Right cardiac atrium (tissue), 5 donors: ENCODE measurements at regions not wholly inside any gene's neighbourhood (a gene's known extent, or its start where the extent isn't known, plus 50 kb on each side); places are given as distances from the start of the nearest gene placed in this dataset.

Experiments
- ATAC-seq, 2 donors: fragments of 200-7000 bp; cut with Tn5 transposase; one replicate each; pipeline versions ENCODE4 v1.8.0 to v1.9.1; 2020; ENCODE audit warnings: moderate library complexity in 2 of 2, mild to moderate bottlenecking in 1 of 2
- DNase-seq, 3 donors: peaks; one replicate each; pipeline ENCODE4 v3.0.0-alpha.2; 2020
- H3K27ac ChIP-seq: one replicate; pipeline ENCODE4 v1.5.1; 2013; ENCODE audit warnings: mild to moderate bottlenecking, low read length, control low read depth, moderate library complexity
- H3K27me3 ChIP-seq: one replicate; pipeline ENCODE4 v1.6.1; 2013; ENCODE audit not compliant: control insufficient read depth, insufficient read depth
- H3K4me1 ChIP-seq: one replicate; pipeline ENCODE4 v1.6.1; 2013; ENCODE audit warnings: low read length; ENCODE audit not compliant: control insufficient read depth, insufficient read depth
- H3K4me3 ChIP-seq: one replicate; pipeline ENCODE4 v1.5.1; 2013; ENCODE audit warnings: low read length, control low read depth
- H3K9me3 ChIP-seq: one replicate; pipeline ENCODE4 v1.6.1; 2013; ENCODE audit warnings: low read length; ENCODE audit not compliant: control insufficient read depth
- WGBS: extraction: QIAGEN DNeasy Blood & Tissue Kit; methylation state at CpG from one replicate; pipeline ENCODE4 v1.1.7; 2013; 5-methylcytosine and 5-hydroxymethylcytosine counted together
- intact Hi-C, 4 donors: fragments of 100-400 bp; cut with DNase I; formaldehyde crosslinking; loops; one replicate each; pipeline versions ENCODE4 v1.11.0 to v1.14.0; 2022 to 2023
- donor health status: healthy with polysubstance abuse.
- donor health status: DM: no; HTN: yes; CAD: no.
- donor health status: DM: no; HTN: no; CAD: no.
- donor health status: DM: no; HTN: yes; CAD: no; lungs with severe emphysema.
- donor health status: DM: yes; HTN: yes; CAD: no.

- no peaks in the 10 kb centered on the region for H3K27me3 ChIP-seq
- no peak for ATAC-seq
- H3K4me3 ChIP-seq: no peak overlapping the region
- no peak overlapping the region for H3K27ac ChIP-seq
- H3K9me3 ChIP-seq: no peaks in the 10 kb centered on the region
- H3K4me1 ChIP-seq: no peaks in the 10 kb centered on the region
- intact Hi-C loops: no loop called here
- WGBS: 66% methylated on average over 4 of the region's 4 CpGs
- no peak for DNase-seq
Measured at GRCh38 chr2:16890081-16890480, 224.4 kb upstream of the CYRIA start.

DNA sequence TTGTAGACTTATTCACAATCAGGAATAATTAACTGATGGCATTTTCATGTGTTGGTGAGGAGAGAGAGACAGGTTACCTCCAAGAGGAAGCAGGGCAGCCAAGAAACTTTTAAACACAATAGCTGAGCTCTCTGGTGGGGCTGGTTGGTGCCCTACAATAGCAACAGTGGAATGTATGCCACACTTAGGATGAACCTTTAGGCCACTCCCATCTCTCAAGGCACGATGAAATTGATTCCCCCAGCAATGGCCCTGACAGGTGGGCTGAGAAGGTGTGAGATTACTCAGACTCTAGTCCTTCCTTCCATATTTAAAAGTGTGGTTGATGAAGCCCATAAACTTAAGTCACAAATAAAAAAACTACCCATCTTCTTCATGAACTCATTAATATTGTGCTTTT is 219.4 kb upstream of the CYRIA start:
- 28% methylated on average over 1 of the region's 1 CpG for WGBS
- no peak overlapping the region for H3K4me3 ChIP-seq
- intact Hi-C loops: no loop called here
- H3K9me3 ChIP-seq: no peaks in the 10 kb centered on the region
- DNase-seq: no peak
- no peaks in the 10 kb centered on the region for H3K27me3 ChIP-seq
- ATAC-seq: no peak
- H3K4me1 ChIP-seq: no peaks in the 10 kb centered on the region
- no peak overlapping the region for H3K27ac ChIP-seq

- ATAC-seq: no peak
- Histone ChIP-seq H3K9me3 (no peaks in the 10 kb centered on the region), H3K4me3 (no peak overlapping the region), H3K4me1 (no peaks in the 10 kb centered on the region), H3K27me3 (no peaks in the 10 kb centered on the region), H3K27ac (no peak overlapping the region)
- 47% methylated on average over 3 of the region's 3 CpGs for WGBS
- DNase-seq: no peak
- intact Hi-C loops: no loop called here
Measured at GRCh38 chr2:16882706-16883105, 217.1 kb upstream of the CYRIA start.

- no peak overlapping the region for H3K27ac ChIP-seq
- ATAC-seq (no peak), DNase-seq (no peak)
- H3K4me3 ChIP-seq: no peak overlapping the region
- H3K27me3 ChIP-seq: no peaks in the 10 kb centered on the region
- H3K9me3 ChIP-seq: no peaks in the 10 kb centered on the region
- intact Hi-C loops: no loop called here
- H3K4me1 ChIP-seq: no peaks in the 10 kb centered on the region
Measured at GRCh38 chr2:16881122-16881521, 215.5 kb upstream of the CYRIA start.

- Histone ChIP-seq H3K27ac (no peak overlapping the region), H3K4me3 (no peak overlapping the region), H3K9me3 (no peaks in the 10 kb centered on the region), H3K27me3 (no peaks in the 10 kb centered on the region), H3K4me1 (no peaks in the 10 kb centered on the region)
- DNase-seq (no peak), ATAC-seq (no peak)
- WGBS: 64% methylated on average over 2 of the region's 2 CpGs
- intact Hi-C loops: no loop called here
Measured at GRCh38 chr2:16871411-16871810, 205.8 kb upstream of the CYRIA start.

- Histone ChIP-seq H3K9me3 (no peaks in the 10 kb centered on the region), H3K4me3 (no peak overlapping the region), H3K27ac (no peak overlapping the region), H3K27me3 (no peaks in the 10 kb centered on the region), H3K4me1 (no peaks in the 10 kb centered on the region)
- 82% methylated on average over 5 of the region's 5 CpGs for WGBS
- intact Hi-C loops: no loop called here
- DNase-seq (no peak), ATAC-seq (no peak)
Measured at GRCh38 chr2:16870491-16871076, 204.9 kb upstream of the CYRIA start.

DNA sequence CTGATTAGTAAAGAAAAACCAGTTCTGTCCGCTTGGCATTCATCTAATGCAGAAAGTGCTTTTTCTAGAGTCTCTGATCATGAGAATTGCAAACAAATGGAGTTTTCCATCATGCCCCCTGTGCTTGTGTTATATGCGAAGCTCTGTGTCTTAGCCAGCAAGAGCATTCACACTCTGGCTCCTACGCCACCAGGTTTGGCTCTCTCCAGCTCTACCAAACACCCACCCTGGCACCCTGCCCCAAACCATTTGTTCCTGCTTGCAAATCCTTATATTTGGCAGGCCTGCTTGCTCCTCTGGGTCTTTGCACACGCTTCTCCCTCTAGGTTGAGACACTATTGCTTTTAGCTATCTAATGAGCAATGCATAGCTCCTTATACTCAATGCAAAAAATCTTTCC is 204.1 kb upstream of the CYRIA start:
- H3K4me3 ChIP-seq: no peak overlapping the region
- ATAC-seq: no peak
- no peaks in the 10 kb centered on the region for H3K27me3 ChIP-seq
- no peaks in the 10 kb centered on the region for H3K4me1 ChIP-seq
- H3K27ac ChIP-seq: no peak overlapping the region
- no peaks in the 10 kb centered on the region for H3K9me3 ChIP-seq
- intact Hi-C loops: no loop called here
- WGBS: 81% methylated on average over 4 of the region's 4 CpGs
- peak in 1 of 3 donors; percentile 27 for DNase-seq

- WGBS: 79% methylated on average over 6 of the region's 6 CpGs
- Histone ChIP-seq H3K9me3 (no peaks in the 10 kb centered on the region), H3K27ac (no peak overlapping the region), H3K27me3 (no peaks in the 10 kb centered on the region), H3K4me1 (no peaks in the 10 kb centered on the region), H3K4me3 (no peak overlapping the region)
- ATAC-seq (no peak), DNase-seq (no peak)
- intact Hi-C loops: no loop called here
Measured at GRCh38 chr2:16862471-16862870, 196.8 kb upstream of the CYRIA start.

DNA sequence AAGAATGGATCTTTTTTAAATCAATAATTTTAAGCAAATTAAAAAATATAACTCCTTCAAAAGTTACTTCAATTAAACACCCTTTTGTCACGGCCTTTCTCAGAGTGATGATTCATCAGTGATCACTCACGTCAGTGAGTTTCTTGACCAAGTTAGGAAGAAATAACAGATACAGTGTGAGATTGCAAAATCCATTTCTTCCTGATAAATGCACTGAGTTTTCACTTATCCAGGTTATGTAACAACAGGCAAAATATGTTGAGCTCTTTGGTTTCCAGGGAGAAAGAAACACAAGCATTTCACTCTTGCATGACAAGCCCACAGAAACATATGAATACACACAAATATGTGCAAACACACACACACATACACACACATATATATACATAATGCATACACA is 195.9 kb upstream of the CYRIA start:
- Histone ChIP-seq H3K9me3 (no peaks in the 10 kb centered on the region), H3K27ac (no peak overlapping the region), H3K4me3 (no peak overlapping the region), H3K27me3 (no peaks in the 10 kb centered on the region), H3K4me1 (no peaks in the 10 kb centered on the region)
- ATAC-seq: peak; percentile 32 to 38
- intact Hi-C loops: no loop called here
- DNase-seq: no peak
- WGBS: 40% methylated on average over 2 of the region's 2 CpGs

DNA sequence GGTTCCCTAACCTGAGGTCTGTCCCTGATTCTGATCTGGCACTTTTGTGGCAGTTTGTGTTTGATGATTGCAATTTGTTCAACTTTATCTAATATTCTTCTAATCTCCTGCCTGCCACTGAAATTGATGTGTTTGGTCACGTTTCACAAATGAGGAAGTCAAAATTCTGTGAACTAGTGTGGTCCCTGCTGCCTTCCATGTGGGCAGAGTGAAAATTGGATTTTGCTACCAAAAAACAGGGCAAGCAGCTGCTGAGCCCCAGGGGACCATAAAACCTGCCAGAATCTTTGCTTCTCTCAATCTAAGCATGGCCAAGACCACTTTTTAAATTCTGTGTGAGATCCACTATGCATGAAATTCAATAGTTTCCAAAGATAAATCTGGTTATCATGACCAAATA is 195.5 kb upstream of the CYRIA start:
- no peak overlapping the region for H3K27ac ChIP-seq
- intact Hi-C loops: no loop called here
- H3K9me3 ChIP-seq: no peaks in the 10 kb centered on the region
- no peaks in the 10 kb centered on the region for H3K27me3 ChIP-seq
- no peaks in the 10 kb centered on the region for H3K4me1 ChIP-seq
- DNase-seq (peak in 1 of 3 donors; percentile 18), ATAC-seq (no peak)
- 8% methylated on average over 1 of the region's 1 CpG for WGBS
- no peak overlapping the region for H3K4me3 ChIP-seq

- ATAC-seq (no peak), DNase-seq (no peak)
- Histone ChIP-seq H3K4me1 (no peaks in the 10 kb centered on the region), H3K27me3 (no peaks in the 10 kb centered on the region), H3K27ac (no peak overlapping the region), H3K9me3 (no peaks in the 10 kb centered on the region), H3K4me3 (no peak overlapping the region)
- intact Hi-C loops: no loop called here
- WGBS: 74% methylated on average over 1 of the region's 1 CpG
Measured at GRCh38 chr2:16860627-16861026, 195.0 kb upstream of the CYRIA start.

DNA sequence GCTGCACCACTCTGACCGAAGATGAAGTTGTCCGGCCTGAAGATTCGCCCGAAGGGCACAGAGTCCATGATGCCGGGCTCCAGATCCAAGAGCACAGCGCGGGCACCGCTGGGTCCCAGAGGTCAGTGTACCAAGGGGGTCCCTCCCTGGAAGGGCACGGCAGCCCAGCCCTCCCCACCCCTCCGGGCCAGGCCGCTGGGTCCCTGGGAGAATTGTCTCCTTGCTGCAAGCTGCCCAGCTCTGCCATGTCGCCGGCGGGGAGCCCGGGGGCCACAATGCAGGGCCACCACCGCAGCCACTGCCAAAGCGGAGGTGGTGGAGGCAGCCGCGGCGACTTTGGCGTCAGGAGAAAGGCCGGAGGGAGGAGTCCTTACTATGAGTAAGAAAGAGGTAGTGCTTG is 189.5 kb upstream of the CYRIA start:
- H3K4me3 ChIP-seq: no peak overlapping the region
- H3K9me3 ChIP-seq: no peaks in the 10 kb centered on the region
- H3K27me3 ChIP-seq: no peaks in the 10 kb centered on the region
- WGBS: 96% methylated on average over 22 of the region's 22 CpGs
- no peak overlapping the region for H3K27ac ChIP-seq
- no peaks in the 10 kb centered on the region for H3K4me1 ChIP-seq
- DNase-seq: peak in 2 of 3 donors; percentile 17 to 56
- ATAC-seq: peak in 1 of 2 donors; percentile 38
- intact Hi-C loops: no loop called here
